ENCODE measurements at regions not wholly inside any gene's neighbourhood (a gene's known extent, or its start where the extent isn't known, plus 50 kb on each side); places are given as distances from the start of the nearest gene placed in this dataset.

GRCh38 chr20:25991051-25991755 is 294.6 kb upstream of the ZNF337 start:
- TF ChIP-seq POLR2AphosphoS5 (IDR thresholded peaks at IDR 0.05; ENCODE audit: insufficient read depth, low read depth, low read length) (no peak), GATA2 (IDR thresholded peaks at IDR 0.05; ENCODE audit: insufficient read depth, insufficient read length, low read depth, low read length) (no peak), CTCF (IDR thresholded peaks at IDR 0.05; ENCODE audit: extremely low read depth in 1 of 2, insufficient read depth in 1 of 2, low read depth in 1 of 2, low read length in 2 of 2) (no peak), POLR2A (IDR thresholded peaks at IDR 0.05; ENCODE audit: low read depth, low read length) (no peak), EZH2 (IDR thresholded peaks at IDR 0.05; ENCODE audit: borderline replicate concordance, low read depth, low read length, severe bottlenecking) (no peak), MAX (IDR thresholded peaks at IDR 0.05; ENCODE audit: insufficient read depth, insufficient read length) (no peak)
